Left lung (tissue), 4 donors: ENCODE measurements at regions not wholly inside any gene's neighbourhood (a gene's known extent, or its start where the extent isn't known, plus 50 kb on each side); places are given as distances from the start of the nearest gene placed in this dataset.

ENCODE experiments used
- ATAC-seq: fragments of 200-7000 bp; cut with Tn5 transposase; one replicate; pipeline ENCODE4 v1.9.1; 2020; ENCODE audit warnings: moderate library complexity
- DNase-seq, 4 donors: peaks; one replicate each; pipeline ENCODE4 v3.0.0-alpha.2; 2013 to 2020
- H3K27ac ChIP-seq, 2 donors: fragments of 200-600 bp; sonication (generic) in 1 of 2; one replicate each; pipeline versions ENCODE4 v1.5.0 to v1.8.0; 2020 to 2021
- H3K27me3 ChIP-seq, 2 donors: fragments of 200-600 bp; sonication (generic) in 1 of 2; one replicate each; pipeline versions ENCODE4 v1.5.0 to v1.8.0; 2020 to 2021
- H3K36me3 ChIP-seq, 2 donors: fragments of 200-600 bp; sonication (generic) in 1 of 2; one replicate each; pipeline versions ENCODE4 v1.5.0 to v1.8.0; 2020 to 2021
- H3K4me1 ChIP-seq, 2 donors: fragments of 200-600 bp; one replicate each; pipeline ENCODE4 v1.8.0; 2021
- H3K4me3 ChIP-seq, 2 donors: fragments of 200-600 bp; sonication (generic) in 1 of 2; one replicate each; pipeline versions ENCODE4 v1.5.0 to v1.8.0; 2020 to 2021; ENCODE audit warnings: mild to moderate bottlenecking in 1 of 2
- H3K9me3 ChIP-seq, 2 donors: fragments of 200-600 bp; sonication (generic) in 1 of 2; one replicate each; pipeline versions ENCODE4 v1.5.0 to v1.8.0; 2020 to 2021
- CTCF ChIP-seq, 2 donors: fragments of 200-600 bp; sonication (generic) in 1 of 2; IDR thresholded peaks; one replicate each; pipeline versions ENCODE4 v1.5.0 to v1.8.0; 2021; ENCODE audit warnings: antibody characterized with exemption in 2 of 2
- intact Hi-C, 2 donors: fragments of 100-400 bp; cut with DNase I; formaldehyde crosslinking; loops; one replicate each; pipeline versions ENCODE4 v1.11.2 to v1.14.2; 2022
- donor health status: DM: no; HTN: yes; CAD: no.
- donor health status: DM: no; HTN: no; CAD: no.

- no peak overlapping the region for H3K27ac ChIP-seq
These were observed 56.2 kb upstream of the ROR1 start for GRCh38 chr1:63717511-63718065.

DNA sequence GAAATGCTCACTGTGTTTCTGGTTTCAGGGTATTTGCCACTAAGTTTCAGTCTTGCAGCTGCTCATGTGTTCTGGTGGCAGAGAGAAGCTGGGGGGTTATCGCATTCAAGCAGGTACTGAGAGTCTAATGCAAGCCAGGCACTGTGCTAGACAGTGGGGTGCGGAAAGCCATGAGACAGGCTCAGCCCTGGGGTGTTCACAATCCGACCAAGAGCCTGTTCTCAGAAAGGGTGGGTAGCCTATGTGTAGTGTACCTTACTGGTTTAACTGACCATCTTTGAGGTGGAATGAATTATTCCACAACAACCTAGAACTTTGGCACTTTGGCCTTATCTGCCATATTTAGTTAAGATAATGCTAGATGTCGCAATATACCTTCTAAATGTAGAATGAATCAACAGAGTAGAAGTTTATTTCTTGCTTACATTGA is 55.3 kb upstream of the ROR1 start:
- DNase-seq: no peak
- no peak overlapping the region for H3K27ac ChIP-seq
- no peak for ATAC-seq

More at GRCh38 chr1:63717511-63718065, 56.2 kb upstream of the ROR1 start:
- no peak overlapping the region for H3K4me3 ChIP-seq
- ATAC-seq (no peak), DNase-seq (no peak)
- intact Hi-C loops: no loop called here
- peaks cover 0 to 7% of the 10 kb centered on the region in 2 donors for H3K4me1 ChIP-seq
- H3K27me3 ChIP-seq: no peaks in the 10 kb centered on the region
- no peak for TF ChIP-seq CTCF (IDR thresholded peaks at IDR 0.05)
- H3K36me3 ChIP-seq: no peaks in the 10 kb centered on the region
- no peaks in the 10 kb centered on the region for H3K9me3 ChIP-seq

GRCh38 chr1:63721531-63722189 is 52.2 kb upstream of the ROR1 start:
- intact Hi-C loops: no loop called here
- no peak for TF ChIP-seq CTCF (IDR thresholded peaks at IDR 0.05)
- DNase-seq: peak in 1 of 4 donors; percentile 28
- H3K27ac ChIP-seq: no peak overlapping the region
- no peak for ATAC-seq
- H3K4me3 ChIP-seq: no peak overlapping the region
- H3K9me3 ChIP-seq: no peaks in the 10 kb centered on the region
- no peaks in the 10 kb centered on the region for H3K27me3 ChIP-seq
- no peaks in the 10 kb centered on the region for H3K4me1 ChIP-seq
- no peaks in the 10 kb centered on the region for H3K36me3 ChIP-seq

More for the DNA sequence above, 55.3 kb upstream of the ROR1 start:
- no peaks in the 10 kb centered on the region for H3K27me3 ChIP-seq
- intact Hi-C loops: no loop called here
- H3K36me3 ChIP-seq: no peaks in the 10 kb centered on the region
- peaks cover 0 to 5% of the 10 kb centered on the region in 2 donors for H3K4me1 ChIP-seq
- no peak overlapping the region for H3K4me3 ChIP-seq
- H3K9me3 ChIP-seq: no peaks in the 10 kb centered on the region
- TF ChIP-seq CTCF (IDR thresholded peaks at IDR 0.05): no peak

GRCh38 chr1:63723602-63724001 is 50.2 kb upstream of the ROR1 start:
- TF ChIP-seq CTCF (IDR thresholded peaks at IDR 0.05): no peak
- no peak for DNase-seq
- Histone ChIP-seq H3K27me3 (no peaks in the 10 kb centered on the region), H3K36me3 (no peaks in the 10 kb centered on the region), H3K4me3 (no peak overlapping the region), H3K4me1 (no peaks in the 10 kb centered on the region), H3K9me3 (no peaks in the 10 kb centered on the region), H3K27ac (no peak overlapping the region)
- ATAC-seq: no peak
- intact Hi-C loops: no loop called here
